ENCODE measurements at regions not wholly inside any gene's neighbourhood (a gene's known extent, or its start where the extent isn't known, plus 50 kb on each side); places are given as distances from the start of the nearest gene placed in this dataset.
"Not testable (repeated sequence)": the region's sequence is repeated elsewhere in the genome, so short reads cannot be mapped to it uniquely, and the experiment has no call there.

DNA sequence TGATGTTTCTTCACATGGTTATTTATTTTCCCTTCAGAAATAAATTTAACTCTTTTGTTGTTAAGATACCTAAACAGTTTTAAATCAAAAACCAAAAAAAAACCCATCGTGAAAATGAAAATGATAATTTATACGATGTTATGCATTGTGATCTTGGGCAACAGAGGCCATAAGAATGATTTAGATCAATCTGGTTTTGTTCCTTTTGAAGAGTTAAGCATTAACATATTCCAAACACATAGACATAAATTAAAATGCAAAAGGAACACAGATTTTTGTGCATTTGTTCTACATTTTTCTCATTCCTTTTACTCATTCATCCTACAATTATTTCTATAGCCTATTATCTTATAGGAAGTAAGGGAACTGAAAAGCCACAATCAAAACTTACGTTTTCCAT lies 226.1 kb upstream of the SEMA3D start:
- DNase-seq: no peak
- in situ Hi-C loops (cut with HindIII; ENCODE audit: low pct_ligation_motif_present, low pct_unique_long_range_greater_than_20kb, low sequenced_read_pairs): no loop called here

DNA sequence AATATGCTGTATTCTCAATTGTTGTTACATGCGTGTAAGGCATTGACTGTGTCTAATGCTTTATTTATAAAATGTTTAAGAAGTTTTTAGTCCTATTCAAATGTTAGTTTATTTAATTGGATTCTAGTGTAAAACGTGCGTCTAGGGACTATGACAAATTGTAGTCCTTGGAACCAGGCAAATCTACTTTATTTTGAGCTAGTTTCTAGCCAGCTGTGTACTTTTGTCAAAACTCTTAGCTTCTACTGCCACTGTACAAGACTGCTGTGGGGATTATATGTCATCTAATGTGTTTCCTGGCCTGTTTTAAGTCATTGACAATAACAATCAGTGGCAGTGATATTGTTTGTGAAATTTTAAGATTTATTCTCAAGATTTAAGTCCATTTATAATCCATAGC lies 220.5 kb upstream of the SEMA3D start:
- in situ Hi-C loops (cut with HindIII; ENCODE audit: low pct_ligation_motif_present, low pct_unique_long_range_greater_than_20kb, low sequenced_read_pairs): no loop called here
- DNase-seq: no peak

DNA sequence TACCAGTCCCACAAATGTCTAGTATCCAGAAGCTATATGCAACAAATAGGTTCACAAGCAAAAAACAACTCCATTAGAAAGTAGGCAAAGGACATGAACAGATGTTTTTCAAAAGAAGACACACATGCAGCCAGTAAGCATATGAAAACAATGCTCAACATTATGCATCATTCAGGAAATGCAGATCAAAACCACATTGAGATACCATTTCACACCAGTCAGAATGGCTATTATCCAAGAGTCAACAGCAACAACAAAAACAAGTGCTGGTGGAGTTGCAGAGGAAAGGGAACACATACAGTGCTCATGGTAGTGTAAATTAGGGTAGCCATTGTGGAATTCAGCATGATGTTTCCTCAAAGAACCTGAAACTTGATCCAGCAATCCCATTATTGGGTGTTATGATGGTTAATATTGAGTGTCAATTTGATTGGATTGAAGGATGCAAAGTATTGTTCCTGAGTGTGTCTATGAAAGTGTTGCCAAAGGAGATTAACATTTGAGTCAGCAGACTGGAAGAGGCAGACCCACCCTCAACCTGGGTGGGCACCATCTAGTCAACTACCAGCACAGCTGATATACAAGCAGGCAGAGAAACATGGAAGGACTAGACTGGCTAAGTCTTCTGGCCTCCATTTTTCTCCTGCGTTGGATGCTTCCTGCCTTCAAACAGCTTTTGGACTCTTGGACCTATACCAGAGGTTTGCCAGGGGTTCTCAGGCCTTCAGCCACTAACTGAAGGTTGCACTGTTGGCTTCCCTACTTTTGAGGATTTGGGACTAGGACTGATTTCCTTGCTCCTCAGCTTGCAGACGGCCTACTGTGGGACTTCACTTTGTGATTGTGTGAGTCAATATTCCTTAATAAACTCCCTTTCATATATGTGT lies 218.4 kb upstream of the SEMA3D start:
- in situ Hi-C loops (cut with HindIII; ENCODE audit: low pct_ligation_motif_present, low pct_unique_long_range_greater_than_20kb, low sequenced_read_pairs): no loop called here
- DNase-seq: no peak

DNA sequence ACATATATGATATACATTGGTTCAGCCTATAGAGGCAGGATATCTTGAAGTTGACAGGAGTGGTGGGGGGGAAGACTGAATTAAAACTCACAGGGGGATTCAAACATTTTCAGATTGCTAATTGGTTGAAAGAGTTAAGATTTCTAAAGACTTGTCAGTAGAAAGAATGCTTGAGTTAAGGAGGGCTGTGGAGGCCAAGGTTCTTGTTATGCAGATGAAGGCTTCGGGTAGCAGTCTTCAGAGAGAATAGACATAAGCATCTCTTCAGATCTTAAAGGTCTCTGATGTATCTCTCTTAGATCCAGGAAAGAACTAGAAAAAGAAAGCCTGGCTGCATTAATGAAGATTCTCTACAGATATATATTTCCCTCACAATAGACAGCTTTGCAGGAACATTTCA lies 209.8 kb upstream of the SEMA3D start:
- no peak for DNase-seq
- in situ Hi-C loops (cut with HindIII; ENCODE audit: low pct_ligation_motif_present, low pct_unique_long_range_greater_than_20kb, low sequenced_read_pairs): no loop called here

DNA sequence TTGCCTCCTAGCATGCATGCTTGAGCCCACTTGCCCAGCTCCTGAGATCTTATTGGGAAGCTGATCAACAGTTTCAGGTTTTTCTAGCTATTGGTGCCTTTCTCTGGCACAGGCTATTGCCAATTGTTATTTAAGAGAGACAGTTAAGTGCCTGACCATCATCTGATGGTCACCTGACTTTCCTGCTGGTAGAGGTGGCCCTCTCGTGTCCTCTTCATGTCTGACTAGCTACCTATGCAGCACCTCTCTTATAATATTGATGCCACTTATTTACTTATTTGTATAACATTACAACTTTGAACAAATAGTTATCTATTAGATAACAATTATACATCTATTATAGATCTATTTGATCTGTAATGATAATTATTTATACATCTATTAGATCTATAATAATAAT lies 205.9 kb upstream of the SEMA3D start:
- DNase-seq: no peak
- in situ Hi-C loops (cut with HindIII; ENCODE audit: low pct_ligation_motif_present, low pct_unique_long_range_greater_than_20kb, low sequenced_read_pairs): no loop called here

DNA sequence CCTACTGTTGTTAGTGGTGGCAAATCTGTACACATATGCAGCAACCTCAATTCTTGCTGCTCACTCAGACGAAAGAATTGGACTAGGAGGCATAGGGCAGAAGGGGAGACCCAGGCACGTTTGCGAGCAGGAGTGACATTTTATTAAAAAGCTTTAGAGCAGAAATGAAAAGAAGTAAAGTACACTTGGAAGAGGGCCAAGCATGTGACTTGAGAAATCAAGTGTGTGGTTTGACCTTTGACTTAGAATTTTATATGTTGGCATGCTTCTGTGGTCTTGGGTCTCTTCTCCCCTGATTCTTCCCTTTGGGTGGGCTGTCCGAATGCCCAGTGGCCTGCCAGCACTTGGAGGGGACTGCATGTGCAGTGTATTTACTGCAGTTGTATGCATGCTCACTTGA lies 205.5 kb upstream of the SEMA3D start:
- no peak for DNase-seq
- in situ Hi-C loops (cut with HindIII; ENCODE audit: low pct_ligation_motif_present, low pct_unique_long_range_greater_than_20kb, low sequenced_read_pairs): no loop called here

DNA sequence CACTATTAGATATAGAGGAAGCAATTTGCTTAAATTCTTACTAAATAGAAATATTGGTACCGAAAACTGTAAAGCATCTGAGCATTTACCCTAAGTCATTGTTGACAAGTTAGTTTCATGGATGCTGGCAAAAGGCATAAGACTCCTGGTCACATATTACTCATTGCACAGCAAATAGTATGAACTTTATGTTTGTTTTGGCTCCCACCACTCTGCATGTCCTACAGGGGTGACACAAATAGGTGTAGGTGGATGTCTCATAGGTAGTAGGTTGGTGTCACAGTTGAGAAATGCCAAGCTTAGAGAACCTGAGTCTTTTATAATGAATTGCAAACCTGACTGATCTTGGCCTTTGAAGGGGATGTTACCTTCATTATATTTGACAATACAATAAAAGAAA lies 199.6 kb upstream of the SEMA3D start:
- in situ Hi-C loops (cut with HindIII; ENCODE audit: low pct_ligation_motif_present, low pct_unique_long_range_greater_than_20kb, low sequenced_read_pairs): no loop called here
- DNase-seq: no peak

DNA sequence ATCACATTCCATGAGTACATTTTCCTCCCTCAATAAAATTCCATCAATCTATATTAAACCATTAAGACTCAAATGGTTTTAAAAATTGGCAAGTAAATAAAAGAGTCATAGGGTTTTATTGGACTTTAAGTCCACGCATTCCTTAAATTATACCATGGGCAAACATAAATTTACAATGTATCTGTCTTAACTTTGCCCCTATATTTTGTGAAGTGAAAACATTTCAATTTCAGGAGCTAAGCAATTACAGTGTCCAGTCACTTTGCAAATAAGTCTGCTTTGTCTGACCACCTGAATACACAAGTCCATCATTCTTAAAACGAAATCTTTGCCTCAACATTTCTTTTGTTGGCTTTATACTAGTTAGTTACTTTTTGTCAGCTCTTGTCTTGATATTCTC lies 197.5 kb upstream of the SEMA3D start:
- no peak for DNase-seq
- in situ Hi-C loops (cut with HindIII; ENCODE audit: low pct_ligation_motif_present, low pct_unique_long_range_greater_than_20kb, low sequenced_read_pairs): no loop called here

DNA sequence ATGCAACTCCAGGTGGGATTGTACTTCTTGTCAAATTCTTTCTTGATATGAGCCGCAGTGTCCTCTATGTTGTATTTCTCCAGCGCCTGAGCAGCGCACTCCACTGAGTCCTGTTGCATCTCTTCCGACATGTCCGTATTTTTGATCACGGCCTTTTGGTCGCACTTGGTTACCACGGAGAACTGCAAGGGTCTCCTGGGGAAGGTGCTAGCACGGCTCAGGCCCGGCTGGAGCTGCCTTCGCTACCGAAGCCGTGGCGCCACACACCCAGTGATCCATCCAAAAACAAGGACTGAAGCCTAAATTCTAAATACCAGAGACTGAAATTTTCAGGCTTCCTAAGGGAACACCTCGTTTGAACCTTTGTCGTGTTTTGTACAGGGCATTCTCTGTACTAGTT lies 194.4 kb upstream of the SEMA3D start:
- in situ Hi-C loops (cut with HindIII; ENCODE audit: low pct_ligation_motif_present, low pct_unique_long_range_greater_than_20kb, low sequenced_read_pairs): no loop called here

DNA sequence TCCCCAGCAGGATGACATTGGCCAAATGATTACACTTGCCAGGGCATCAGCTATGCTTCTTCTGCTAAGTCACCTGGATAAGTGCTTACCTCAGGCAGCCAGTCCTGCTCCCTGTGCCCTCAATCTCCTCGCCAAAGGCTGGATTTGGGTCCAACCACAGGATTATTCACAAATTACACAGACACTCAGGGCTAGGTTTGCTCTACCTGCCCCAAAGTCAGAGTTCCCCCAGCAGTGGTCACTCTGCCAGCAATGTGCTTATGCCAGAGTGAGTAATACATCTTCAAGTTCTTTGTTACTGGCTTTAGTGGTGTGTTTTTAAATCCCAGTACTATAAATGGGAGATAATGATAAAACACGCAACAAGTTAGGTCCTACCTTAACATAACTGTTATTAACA lies 189.7 kb upstream of the SEMA3D start:
- in situ Hi-C loops (cut with HindIII; ENCODE audit: low pct_ligation_motif_present, low pct_unique_long_range_greater_than_20kb, low sequenced_read_pairs): no loop called here
- no peak for DNase-seq

More for the DNA sequence above, 194.4 kb upstream of the SEMA3D start:
- DNase-seq: no peak

DNA sequence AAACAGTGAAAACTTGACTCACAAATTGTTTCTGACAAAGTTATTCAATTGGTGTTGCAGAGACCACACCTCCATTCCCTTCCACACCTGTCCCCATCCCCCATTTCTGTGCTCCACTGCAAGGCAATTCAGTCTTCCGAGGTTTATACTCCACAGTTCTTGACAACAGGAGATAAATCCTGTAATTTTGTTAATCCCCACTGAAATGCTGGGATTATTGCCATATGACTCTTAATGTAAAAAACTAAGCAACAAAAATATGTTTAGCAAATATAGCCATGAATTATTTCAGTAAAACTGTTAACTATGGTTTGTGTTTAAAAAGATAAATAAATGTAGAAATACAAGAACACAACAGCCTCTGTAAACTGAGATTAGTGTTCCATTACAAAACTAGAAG lies 170.1 kb upstream of the SEMA3D start:
- in situ Hi-C loops (cut with HindIII; ENCODE audit: low pct_ligation_motif_present, low pct_unique_long_range_greater_than_20kb, low sequenced_read_pairs): no loop called here
- DNase-seq: no peak

DNA sequence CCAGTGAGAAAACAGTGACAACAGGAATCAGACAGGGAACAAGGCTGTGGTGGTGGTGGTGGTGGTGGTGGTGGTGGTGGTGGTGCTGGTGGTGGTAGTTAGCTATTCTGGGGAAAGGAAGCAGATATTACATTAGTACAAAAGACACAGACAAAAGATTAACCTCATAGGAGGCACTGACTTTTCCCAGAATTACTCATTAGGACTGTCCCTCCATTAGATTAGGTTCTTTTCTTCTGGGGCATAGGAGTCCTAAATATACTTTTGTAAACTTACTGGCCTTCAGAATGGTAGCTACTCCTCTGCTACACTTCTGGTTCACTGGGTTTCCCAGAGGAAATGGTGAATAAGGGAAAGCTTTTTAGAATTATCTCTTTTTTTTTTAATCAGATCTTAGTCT lies 156.6 kb upstream of the SEMA3D start:
- in situ Hi-C loops (cut with HindIII; ENCODE audit: low pct_ligation_motif_present, low pct_unique_long_range_greater_than_20kb, low sequenced_read_pairs): no loop called here
- DNase-seq: no peak

DNA sequence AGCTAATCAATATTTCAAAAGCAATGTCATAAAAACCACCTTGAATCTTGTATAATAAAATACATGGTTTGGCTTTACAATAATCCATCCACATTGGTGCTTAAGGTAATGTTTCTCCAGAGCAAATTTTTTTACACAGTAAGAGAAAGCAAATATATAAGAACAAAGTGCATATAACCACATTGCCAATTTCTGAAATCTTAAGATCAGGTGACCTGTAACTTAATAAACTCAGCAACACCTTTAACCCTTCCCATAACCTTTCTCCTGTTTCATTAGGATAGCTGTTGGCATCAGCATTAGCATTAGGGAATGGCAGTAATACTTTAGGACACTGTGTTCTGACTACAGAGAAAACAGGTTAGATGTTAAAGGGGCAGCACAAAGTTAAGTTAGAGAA lies 155.9 kb upstream of the SEMA3D start:
- DNase-seq: no peak
- in situ Hi-C loops (cut with HindIII; ENCODE audit: low pct_ligation_motif_present, low pct_unique_long_range_greater_than_20kb, low sequenced_read_pairs): no loop called here

DNA sequence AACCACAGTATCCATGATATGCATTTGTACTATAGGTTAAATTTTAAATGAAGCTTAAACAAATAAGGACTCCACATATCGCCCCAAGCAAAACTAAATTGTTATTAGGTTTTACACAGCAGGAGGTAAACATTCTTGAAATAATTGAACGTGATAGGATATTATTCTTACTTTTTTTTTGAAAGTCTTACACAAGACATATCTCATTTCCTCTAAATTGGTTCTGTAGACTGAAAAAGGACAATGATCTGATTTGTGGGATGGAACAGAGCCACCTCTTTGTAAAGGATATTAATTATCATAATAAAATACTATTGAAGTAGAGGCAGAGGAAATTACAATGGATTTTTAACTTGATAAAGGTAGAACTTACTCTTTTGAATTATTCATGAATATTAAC lies 155.1 kb upstream of the SEMA3D start:
- in situ Hi-C loops (cut with HindIII; ENCODE audit: low pct_ligation_motif_present, low pct_unique_long_range_greater_than_20kb, low sequenced_read_pairs): no loop called here
- DNase-seq: no peak

DNA sequence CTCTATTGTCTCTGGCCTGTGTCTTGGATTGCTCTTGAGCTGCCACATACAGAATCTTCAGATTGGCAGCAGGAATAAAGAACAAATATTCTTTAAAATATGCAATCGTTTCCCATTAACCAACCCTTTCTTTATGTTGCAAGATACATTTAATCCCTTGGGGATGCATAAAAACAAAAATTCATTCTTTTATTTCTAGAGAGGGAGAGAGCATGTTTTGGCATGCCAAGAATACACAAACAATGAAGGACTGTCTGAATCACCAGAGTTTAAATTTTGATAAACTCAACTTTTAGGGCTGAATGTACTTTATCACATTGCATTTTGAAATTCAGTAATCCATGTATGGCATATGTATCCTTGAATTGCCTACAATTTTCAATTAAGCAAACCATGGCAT lies 154.3 kb upstream of the SEMA3D start:
- in situ Hi-C loops (cut with HindIII; ENCODE audit: low pct_ligation_motif_present, low pct_unique_long_range_greater_than_20kb, low sequenced_read_pairs): no loop called here
- DNase-seq: no peak

DNA sequence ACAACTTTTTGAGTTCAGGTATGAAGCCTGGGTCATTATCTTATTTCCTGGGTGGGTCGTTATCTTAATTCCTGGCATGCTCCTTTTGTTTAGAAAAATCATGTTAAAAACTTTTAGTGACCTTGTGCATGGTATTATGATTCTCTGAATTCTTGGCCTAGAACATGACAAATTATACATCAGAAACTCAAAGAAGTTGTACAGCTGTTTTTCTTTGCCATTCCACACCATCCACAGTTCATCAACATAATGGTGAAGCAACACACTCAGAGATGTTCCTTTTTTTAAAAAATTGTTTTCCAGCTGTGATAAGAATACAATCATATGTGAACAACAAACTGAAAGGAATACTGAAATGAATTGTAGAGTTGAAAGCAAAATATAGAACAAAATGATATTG lies 149.2 kb upstream of the SEMA3D start:
- in situ Hi-C loops (cut with HindIII; ENCODE audit: low pct_ligation_motif_present, low pct_unique_long_range_greater_than_20kb, low sequenced_read_pairs): no loop called here
- DNase-seq: no peak

DNA sequence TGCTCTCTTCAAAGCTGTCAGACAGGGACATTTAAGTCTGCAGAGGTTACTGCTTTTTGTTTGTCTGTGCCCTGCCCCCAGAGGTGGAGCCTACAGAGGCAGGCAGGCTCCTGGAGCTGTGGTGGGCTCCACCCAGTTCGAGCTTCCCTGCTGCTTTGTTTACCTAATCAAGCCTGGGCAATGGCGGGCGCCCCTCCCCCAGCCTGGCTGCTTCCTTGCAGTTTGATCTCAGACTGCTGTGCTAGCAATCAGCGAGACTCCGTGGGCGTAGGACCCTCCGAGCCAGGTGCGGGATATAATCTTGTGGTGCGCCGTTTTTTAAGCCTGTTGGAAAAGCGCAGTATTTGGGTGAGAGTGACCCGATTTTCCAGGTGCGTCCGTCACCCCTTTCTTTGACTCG lies 148.3 kb upstream of the SEMA3D start:
- in situ Hi-C loops (cut with HindIII; ENCODE audit: low pct_ligation_motif_present, low pct_unique_long_range_greater_than_20kb, low sequenced_read_pairs); DNase-seq: not testable (repeated sequence)

DNA sequence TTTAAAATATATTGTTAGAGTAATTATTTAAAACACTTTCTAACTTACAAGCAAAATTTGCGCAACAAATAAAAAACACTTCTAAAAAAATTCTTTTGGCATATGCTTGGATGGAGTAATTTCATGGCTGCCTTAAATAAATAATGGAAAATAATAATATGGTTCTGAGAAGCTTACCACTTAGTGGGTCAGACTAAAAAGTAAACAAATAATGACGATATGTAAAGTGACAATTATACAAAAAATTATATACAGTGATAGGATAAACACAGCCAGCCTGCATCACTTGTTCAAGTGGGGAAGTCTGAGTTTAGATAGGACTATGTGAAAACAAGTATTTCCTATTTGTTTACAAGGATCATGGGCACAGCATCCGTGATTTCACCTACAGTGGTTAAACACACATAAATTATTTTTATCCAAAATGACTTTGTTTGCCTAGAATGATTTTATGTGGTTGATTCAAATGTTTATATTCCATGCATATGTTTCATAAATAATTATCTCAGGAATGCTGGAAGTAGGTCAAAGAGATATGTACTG lies 141.7 kb upstream of the SEMA3D start:
- no peak for DNase-seq
- in situ Hi-C loops (cut with HindIII; ENCODE audit: low pct_ligation_motif_present, low pct_unique_long_range_greater_than_20kb, low sequenced_read_pairs): no loop called here

DNA sequence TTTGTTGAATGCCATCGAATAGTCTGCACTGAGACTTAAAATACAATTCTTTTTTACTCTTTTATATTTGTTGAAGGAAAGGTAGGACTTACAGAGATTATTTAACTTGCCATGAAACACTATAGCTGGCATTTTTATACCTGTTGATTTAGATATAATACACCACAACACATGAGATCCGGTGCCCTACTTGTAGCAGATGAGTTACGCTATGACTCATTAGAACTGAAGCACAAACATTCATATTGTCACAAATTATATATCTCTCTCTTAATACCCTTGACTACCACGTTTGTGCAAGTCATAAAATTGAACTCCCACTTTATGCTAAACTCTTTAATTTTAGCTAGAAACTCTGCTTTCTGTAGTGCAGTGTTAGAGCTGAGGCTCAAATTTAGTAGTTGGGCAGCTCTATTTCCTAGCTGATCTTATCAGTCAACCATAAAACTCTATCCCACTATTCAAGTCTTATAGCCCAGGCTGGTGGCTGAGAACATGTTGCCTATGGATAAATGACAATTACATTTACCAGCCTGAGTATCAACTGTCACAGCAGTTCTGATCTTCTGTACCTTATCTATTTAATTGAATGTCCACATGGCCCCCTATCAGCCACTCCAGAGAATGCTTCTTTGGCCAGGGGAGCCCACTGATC lies 137.4 kb upstream of the SEMA3D start:
- in situ Hi-C loops (cut with HindIII; ENCODE audit: low pct_ligation_motif_present, low pct_unique_long_range_greater_than_20kb, low sequenced_read_pairs): no loop called here

DNA sequence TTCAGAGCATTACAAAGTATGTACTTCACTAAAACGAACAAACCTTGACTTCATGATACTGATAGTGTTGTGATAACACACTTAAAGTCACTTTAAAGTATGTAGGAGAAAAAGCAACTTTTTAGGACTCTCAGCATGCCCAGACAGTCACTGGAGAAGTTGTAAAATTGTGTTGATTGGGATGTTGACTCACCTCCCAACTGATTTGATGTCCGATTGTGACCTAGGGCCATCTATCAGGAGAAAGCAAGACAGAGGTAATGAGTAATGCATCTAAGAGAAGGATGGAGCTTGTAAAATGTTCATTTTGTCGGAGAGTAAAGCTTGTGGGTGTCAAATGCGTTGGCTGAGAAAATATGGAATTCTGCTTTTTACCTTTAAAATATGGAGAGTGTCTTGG lies 135.4 kb upstream of the SEMA3D start:
- in situ Hi-C loops (cut with HindIII; ENCODE audit: low pct_ligation_motif_present, low pct_unique_long_range_greater_than_20kb, low sequenced_read_pairs): no loop called here
- no peak for DNase-seq

More for the DNA sequence above, 137.4 kb upstream of the SEMA3D start:
- DNase-seq: no peak
